WTC11 (cell line): ENCODE measurements at regions not wholly inside any gene's neighbourhood (a gene's known extent, or its start where the extent isn't known, plus 50 kb on each side); places are given as distances from the start of the nearest gene placed in this dataset.

Experiments
- ATAC-seq: fragments of 200-7000 bp; cut with Tn5 transposase; 2 replicates; pipeline ENCODE4 v1.10.0; 2021; ENCODE audit warnings: mild to moderate bottlenecking, moderate library complexity
- CTCF ChIA-PET: fragments of 300-600 bp; sonication (Branson Sonifier 250); formaldehyde crosslinking; loops from one replicate; lab custom pipeline; 2021; ENCODE audit warnings: antibody characterized with exemption; lab: Charles Lee
- POLR2A ChIA-PET: fragments of 350-600 bp; sonication (Branson Sonifier 250); formaldehyde crosslinking; loops from one replicate; lab custom pipeline; 2021; ENCODE audit warnings: antibody characterized with exemption; lab: Charles Lee
- DNase-seq: peaks from one replicate; pipeline ENCODE4 v3.0.0; 2021; ENCODE audit warnings: low spot score
- H3K27ac Mint-ChIP-seq: 2 replicates; pipeline ENCODE4 v1.8.0; 2021; ENCODE audit warnings: mixed read lengths
- H3K27me3 Mint-ChIP-seq: 2 replicates; pipeline ENCODE4 v1.8.0; 2021; ENCODE audit warnings: low read depth, mild to moderate bottlenecking, moderate library complexity, mixed read lengths
- H3K36me3 Mint-ChIP-seq: 2 replicates; pipeline ENCODE4 v1.8.0; 2021; ENCODE audit warnings: mixed read lengths
- H3K4me1 Mint-ChIP-seq: 2 replicates; pipeline ENCODE4 v1.8.0; 2022; ENCODE audit warnings: mixed read lengths
- H3K4me3 Mint-ChIP-seq: 2 replicates; pipeline ENCODE4 v1.8.0; 2021; ENCODE audit warnings: mild to moderate bottlenecking, moderate library complexity, mixed read lengths
- H3K9me3 Mint-ChIP-seq: 2 replicates; pipeline ENCODE4 v1.8.0; 2021; ENCODE audit warnings: mixed read lengths
- ATF3 ChIP-seq: sonication (generic); formaldehyde crosslinking; conservative IDR thresholded peaks from 2 replicates; pipeline ENCODE4 v1.8.1; 2022; ENCODE audit warnings: mild to moderate bottlenecking, missing genetic modification reagents
- CDX4 ChIP-seq: fragments of 250-450 bp; sonication (Bioruptor Pico); IDR thresholded peaks from 2 replicates; pipeline ENCODE4 v1.9.0; 2021; ENCODE audit warnings: moderate library complexity, mild to moderate bottlenecking, inconsistent platforms, borderline replicate concordance
- CREM ChIP-seq: sonication (generic); formaldehyde crosslinking; IDR thresholded peaks from 2 replicates; pipeline ENCODE4 v1.8.1; 2022; ENCODE audit warnings: mild to moderate bottlenecking, missing genetic modification reagents, moderate library complexity
- E2F5 ChIP-seq: sonication (generic); formaldehyde crosslinking; IDR thresholded peaks from 2 replicates; pipeline ENCODE4 v1.8.1; 2022; ENCODE audit warnings: mild to moderate bottlenecking, moderate library complexity, missing genetic modification reagents
- ELF4 ChIP-seq: sonication (generic); formaldehyde crosslinking; IDR thresholded peaks from 2 replicates; pipeline ENCODE4 v1.8.1; 2022; ENCODE audit warnings: low read depth, mild to moderate bottlenecking, moderate library complexity, missing genetic modification reagents
- ERG ChIP-seq: fragments of 250-450 bp; sonication (Bioruptor Pico); IDR thresholded peaks from 2 replicates; pipeline ENCODE4 v1.8.0; 2021; ENCODE audit warnings: mild to moderate bottlenecking
- ETV6 ChIP-seq: sonication (generic); formaldehyde crosslinking; IDR thresholded peaks from 2 replicates; pipeline ENCODE4 v1.8.1; 2022; ENCODE audit warnings: mild to moderate bottlenecking, missing genetic modification reagents
- FOXK1 ChIP-seq: sonication (generic); formaldehyde crosslinking; IDR thresholded peaks from 2 replicates; pipeline ENCODE4 v1.8.0; 2022; ENCODE audit warnings: mild to moderate bottlenecking, moderate library complexity, missing genetic modification reagents
- GTF2I ChIP-seq: fragments of 250-450 bp; sonication (Bioruptor Pico); conservative IDR thresholded peaks from 2 replicates; pipeline ENCODE4 v1.4.0; 2021; ENCODE audit warnings: mild to moderate bottlenecking
- IRF1 ChIP-seq: sonication (generic); formaldehyde crosslinking; IDR thresholded peaks from 2 replicates; pipeline ENCODE4 v1.8.0; 2023; ENCODE audit warnings: missing genetic modification reagents
- IRF2 ChIP-seq: sonication (generic); formaldehyde crosslinking; IDR thresholded peaks from 2 replicates; pipeline ENCODE4 v1.8.0; 2022; ENCODE audit warnings: low read depth, missing genetic modification reagents, borderline replicate concordance
- JUN ChIP-seq: sonication (generic); formaldehyde crosslinking; IDR thresholded peaks from 2 replicates; pipeline ENCODE4 v1.8.0; 2023; ENCODE audit warnings: mild to moderate bottlenecking, missing genetic modification reagents
- MLX ChIP-seq: sonication (generic); formaldehyde crosslinking; IDR thresholded peaks from 2 replicates; pipeline ENCODE4 v1.8.1; 2023; ENCODE audit warnings: mild to moderate bottlenecking, missing genetic modification reagents, moderate library complexity
- NR2C2 ChIP-seq: sonication (generic); formaldehyde crosslinking; IDR thresholded peaks from 2 replicates; pipeline ENCODE4 v1.8.0; 2022; ENCODE audit warnings: mild to moderate bottlenecking, missing genetic modification reagents
- PRRX2 ChIP-seq: fragments of 250-450 bp; sonication (Bioruptor Pico); IDR thresholded peaks from 2 replicates; pipeline ENCODE4 v1.8.0; 2021; ENCODE audit warnings: mild to moderate bottlenecking
- RORB ChIP-seq: fragments of 250-450 bp; sonication (Bioruptor Pico); IDR thresholded peaks from 2 replicates; pipeline ENCODE4 v1.9.0; 2021; ENCODE audit warnings: mild to moderate bottlenecking
- SMAD4 ChIP-seq: sonication (generic); formaldehyde crosslinking; IDR thresholded peaks from 2 replicates; pipeline ENCODE4 v1.8.0; 2022; ENCODE audit warnings: mild to moderate bottlenecking, missing genetic modification reagents
- SP1 ChIP-seq: sonication (generic); formaldehyde crosslinking; conservative IDR thresholded peaks from 2 replicates; pipeline ENCODE4 v1.8.1; 2022; ENCODE audit warnings: missing genetic modification reagents
- STAT6 ChIP-seq: sonication (generic); formaldehyde crosslinking; conservative IDR thresholded peaks from 2 replicates; pipeline ENCODE4 v1.8.1; 2023; ENCODE audit warnings: mild to moderate bottlenecking, low read depth, missing genetic modification reagents, moderate library complexity
- TEAD1 ChIP-seq: sonication (generic); formaldehyde crosslinking; IDR thresholded peaks from 2 replicates; pipeline ENCODE4 v1.8.0; 2022; ENCODE audit warnings: mild to moderate bottlenecking, missing genetic modification reagents
- ZBTB21 ChIP-seq: sonication (generic); formaldehyde crosslinking; IDR thresholded peaks from 2 replicates; pipeline ENCODE4 v1.8.1; 2023; ENCODE audit warnings: mild to moderate bottlenecking, missing genetic modification reagents, borderline replicate concordance
- ZNF219 ChIP-seq: sonication (generic); formaldehyde crosslinking; IDR thresholded peaks from 2 replicates; pipeline ENCODE4 v1.8.0; 2023; ENCODE audit warnings: missing genetic modification reagents, mild to moderate bottlenecking, borderline replicate concordance
- ZNF263 ChIP-seq: sonication (generic); formaldehyde crosslinking; IDR thresholded peaks from 2 replicates; pipeline ENCODE4 v1.8.1; 2022; ENCODE audit warnings: low read depth, mild to moderate bottlenecking, moderate library complexity, missing genetic modification reagents
- ZNF281 ChIP-seq: sonication (generic); formaldehyde crosslinking; IDR thresholded peaks from 2 replicates; pipeline ENCODE4 v1.8.0; 2023; ENCODE audit warnings: mild to moderate bottlenecking, missing genetic modification reagents
- ZNF416 ChIP-seq: fragments of 250-450 bp; sonication (Bioruptor Pico); IDR thresholded peaks from 2 replicates; pipeline ENCODE4 v1.9.0; 2021; ENCODE audit warnings: mild to moderate bottlenecking, inconsistent platforms
- ZNF671 ChIP-seq: fragments of 250-450 bp; sonication (Bioruptor Pico); IDR thresholded peaks from 2 replicates; pipeline ENCODE4 v1.8.0; 2021; ENCODE audit warnings: mild to moderate bottlenecking

GRCh38 chr11:81494431-81494830 is 1239.2 kb downstream of the FAM181B start:
- DNase-seq (no peak), ATAC-seq (peak; percentile 73)
- CTCF ChIA-PET: no interaction called here
- no peak overlapping the region for H3K4me3 Mint-ChIP-seq
- H3K27me3 Mint-ChIP-seq: no peaks in the 10 kb centered on the region
- no peak overlapping the region for H3K27ac Mint-ChIP-seq
- POLR2A ChIA-PET: no interaction called here
- no peaks in the 10 kb centered on the region for H3K36me3 Mint-ChIP-seq
- peaks cover 55% of the 10 kb centered on the region for H3K4me1 Mint-ChIP-seq
- H3K9me3 Mint-ChIP-seq: no peaks in the 10 kb centered on the region
- TF ChIP-seq ZNF281 (no peak), MLX (CRISPR knock-in tag) (no peak), PRRX2 (CRISPR knock-in tag) (no peak), ERG (CRISPR knock-in tag) (no peak), RORB (CRISPR knock-in tag) (no peak), JUN (CRISPR knock-in tag) (no peak), GTF2I (CRISPR knock-in tag) (no peak), IRF2 (no peak), ZNF671 (CRISPR knock-in tag) (no peak), TEAD1 (no peak), SMAD4 (CRISPR knock-in tag) (no peak), ZNF263 (CRISPR knock-in tag) (no peak)
- TF ChIP-seq, all 79 proteins: peak for 0

GRCh38 chr11:81492923-81493445 is 1240.7 kb downstream of the FAM181B start:
- H3K4me1 Mint-ChIP-seq: peaks cover 57% of the 10 kb centered on the region
- TF ChIP-seq NR2C2 (CRISPR knock-in tag): no peak
- no peak for TF ChIP-seq ATF3
- TF ChIP-seq ZBTB21 (CRISPR knock-in tag): no peak
- no peak for TF ChIP-seq MLX (CRISPR knock-in tag)
- TF ChIP-seq ZNF416 (CRISPR knock-in tag): no peak
- no peak for TF ChIP-seq STAT6 (CRISPR knock-in tag)
- TF ChIP-seq ELF4: no peak
- TF ChIP-seq ETV6 (CRISPR knock-in tag): no peak
- TF ChIP-seq CDX4 (CRISPR knock-in tag): no peak
- no peak for TF ChIP-seq IRF1 (CRISPR knock-in tag)
- TF ChIP-seq SP1: no peak
- no peak for TF ChIP-seq FOXK1 (CRISPR knock-in tag)
- no peak for TF ChIP-seq ZNF219
- no peak for TF ChIP-seq JUN (CRISPR knock-in tag)
- no peak for TF ChIP-seq E2F5 (CRISPR knock-in tag)
- no peak for TF ChIP-seq CREM
- TF ChIP-seq, all 79 proteins: peak for 0
- H3K4me3 Mint-ChIP-seq: no peak overlapping the region
- ChIA-PET POLR2A (no interaction called here), CTCF (no interaction called here)
- no peak for ATAC-seq
- H3K36me3 Mint-ChIP-seq: no peaks in the 10 kb centered on the region
- no peaks in the 10 kb centered on the region for H3K9me3 Mint-ChIP-seq
- no peak overlapping the region for H3K27ac Mint-ChIP-seq
- no peak for DNase-seq
- H3K27me3 Mint-ChIP-seq: no peaks in the 10 kb centered on the region
